ENCODE measurements at regions not wholly inside any gene's neighbourhood (a gene's known extent, or its start where the extent isn't known, plus 50 kb on each side); places are given as distances from the start of the nearest gene placed in this dataset.

DNA sequence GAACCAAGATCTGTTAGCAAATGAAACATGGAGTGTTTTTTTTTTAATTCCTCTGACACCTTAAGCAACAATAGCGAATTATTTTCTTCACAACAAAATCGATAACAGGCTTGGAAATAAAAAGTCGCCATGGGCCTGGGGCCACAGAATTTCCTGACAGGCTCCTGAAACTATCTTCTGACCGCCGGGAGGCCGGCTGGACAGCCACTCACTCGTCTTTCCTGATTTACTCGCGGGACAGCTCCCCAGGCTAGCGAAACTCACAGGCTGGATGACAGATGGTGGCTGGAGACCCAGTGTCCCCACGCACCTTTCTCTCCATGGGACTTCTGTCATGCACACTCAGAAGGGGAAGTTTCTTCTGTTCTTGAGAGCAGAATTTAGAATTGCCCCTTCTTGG lies 143.3 kb upstream of the IRX2 start:
- no peaks in the 10 kb centered on the region for H3K27me3 ChIP-seq (ENCODE audit: control insufficient read depth, insufficient read depth, low read length)
- no peaks in the 10 kb centered on the region for H3K36me3 ChIP-seq (ENCODE audit: control insufficient read depth in 2 of 3, insufficient read depth in 3 of 3, low read length in 3 of 3)
- H3K27ac ChIP-seq (ENCODE audit: low read depth in 2 of 2, low read length in 2 of 2), result no peak overlapping the region
- TF ChIP-seq, protein P1, sequence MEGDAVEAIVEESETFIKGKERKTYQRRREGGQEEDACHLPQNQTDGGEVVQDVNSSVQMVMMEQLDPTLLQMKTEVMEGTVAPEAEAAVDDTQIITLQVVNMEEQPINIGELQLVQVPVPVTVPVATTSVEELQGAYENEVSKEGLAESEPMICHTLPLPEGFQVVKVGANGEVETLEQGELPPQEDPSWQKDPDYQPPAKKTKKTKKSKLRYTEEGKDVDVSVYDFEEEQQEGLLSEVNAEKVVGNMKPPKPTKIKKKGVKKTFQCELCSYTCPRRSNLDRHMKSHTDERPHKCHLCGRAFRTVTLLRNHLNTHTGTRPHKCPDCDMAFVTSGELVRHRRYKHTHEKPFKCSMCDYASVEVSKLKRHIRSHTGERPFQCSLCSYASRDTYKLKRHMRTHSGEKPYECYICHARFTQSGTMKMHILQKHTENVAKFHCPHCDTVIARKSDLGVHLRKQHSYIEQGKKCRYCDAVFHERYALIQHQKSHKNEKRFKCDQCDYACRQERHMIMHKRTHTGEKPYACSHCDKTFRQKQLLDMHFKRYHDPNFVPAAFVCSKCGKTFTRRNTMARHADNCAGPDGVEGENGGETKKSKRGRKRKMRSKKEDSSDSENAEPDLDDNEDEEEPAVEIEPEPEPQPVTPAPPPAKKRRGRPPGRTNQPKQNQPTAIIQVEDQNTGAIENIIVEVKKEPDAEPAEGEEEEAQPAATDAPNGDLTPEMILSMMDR (IDR thresholded peaks at IDR 0.05; ENCODE audit: borderline replicate concordance, extremely low read depth, insufficient read depth), result no peak
- DNase-seq (peak in 1 of 5 donors; percentile 21), FAIRE-seq (no peak)
- H3K9ac ChIP-seq (ENCODE audit: low read length in 3 of 3), result no peak overlapping the region
- no peaks in the 10 kb centered on the region for H3K9me3 ChIP-seq (ENCODE audit: control insufficient read depth in 2 of 3, insufficient read depth in 1 of 3, low read length in 3 of 3)
- intact Hi-C loops (cut with DNase I), result no loop called here
- no peak overlapping the region for H3K4me3 ChIP-seq (ENCODE audit: low read length in 3 of 3)
- no peaks in the 10 kb centered on the region for H3K4me1 ChIP-seq (ENCODE audit: control insufficient read depth in 2 of 3, insufficient read depth in 2 of 3, low read depth in 1 of 3, low read length in 3 of 3)

- Histone ChIP-seq H3K9ac (ENCODE audit: low read length in 3 of 3) (no peak overlapping the region), H3K4me3 (ENCODE audit: low read length in 3 of 3) (no peak overlapping the region), H3K4me1 (ENCODE audit: control insufficient read depth in 2 of 3, insufficient read depth in 2 of 3, low read depth in 1 of 3, low read length in 3 of 3) (no peaks in the 10 kb centered on the region), H3K27me3 (ENCODE audit: control insufficient read depth, insufficient read depth, low read length) (no peaks in the 10 kb centered on the region), H3K36me3 (ENCODE audit: control insufficient read depth in 2 of 3, insufficient read depth in 3 of 3, low read length in 3 of 3) (no peaks in the 10 kb centered on the region), H3K27ac (ENCODE audit: low read depth in 2 of 2, low read length in 2 of 2) (no peak overlapping the region), H3K9me3 (ENCODE audit: control insufficient read depth in 2 of 3, insufficient read depth in 1 of 3, low read length in 3 of 3) (no peaks in the 10 kb centered on the region)
- peak in 2 of 5 donors; percentile 17 to 32 for DNase-seq
- no peak for FAIRE-seq
- TF ChIP-seq, protein P1 (IDR thresholded peaks at IDR 0.05; ENCODE audit: borderline replicate concordance, extremely low read depth, insufficient read depth), result no peak
- intact Hi-C loops (cut with DNase I), result no loop called here
These were observed 142.8 kb upstream of the IRX2 start for GRCh38 chr5:2894316-2894715.

- TF ChIP-seq, protein P1 (IDR thresholded peaks at IDR 0.05; ENCODE audit: borderline replicate concordance, extremely low read depth, insufficient read depth), result no peak
- intact Hi-C loops (cut with DNase I), result no loop called here
- no peak for FAIRE-seq
- Histone ChIP-seq H3K36me3 (ENCODE audit: control insufficient read depth in 2 of 3, insufficient read depth in 3 of 3, low read length in 3 of 3) (no peaks in the 10 kb centered on the region), H3K4me3 (ENCODE audit: low read length in 3 of 3) (no peak overlapping the region), H3K27me3 (ENCODE audit: control insufficient read depth, insufficient read depth, low read length) (no peaks in the 10 kb centered on the region), H3K4me1 (ENCODE audit: control insufficient read depth in 2 of 3, insufficient read depth in 2 of 3, low read depth in 1 of 3, low read length in 3 of 3) (no peaks in the 10 kb centered on the region), H3K9ac (ENCODE audit: low read length in 3 of 3) (no peak overlapping the region), H3K27ac (ENCODE audit: low read depth in 2 of 2, low read length in 2 of 2) (no peak overlapping the region), H3K9me3 (ENCODE audit: control insufficient read depth in 2 of 3, insufficient read depth in 1 of 3, low read length in 3 of 3) (peaks cover 0 to 1% (median 0%) of the 10 kb centered on the region in 3 donors)
- no peak for DNase-seq
These were observed 141.1 kb upstream of the IRX2 start for GRCh38 chr5:2892466-2893000.

DNA sequence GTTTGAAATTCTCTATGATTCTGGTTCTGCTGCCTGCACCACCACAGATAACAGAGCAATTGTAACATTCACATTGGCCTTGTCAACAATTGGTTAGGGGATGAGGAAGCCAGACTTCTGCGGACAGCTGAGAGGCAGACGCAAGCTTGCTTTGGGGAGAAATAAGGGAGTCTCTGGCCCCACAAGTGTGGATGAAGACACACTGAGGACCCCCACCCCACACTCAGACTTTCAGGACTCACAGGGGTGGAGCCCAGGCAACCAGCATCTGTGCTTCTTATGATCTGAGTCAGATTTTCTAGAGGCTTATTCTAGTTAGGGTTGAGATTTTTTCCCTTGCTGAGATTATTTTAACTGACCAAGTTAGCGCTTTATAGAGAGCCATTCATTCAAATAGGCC lies 140.3 kb upstream of the IRX2 start:
- FAIRE-seq, result no peak

More for the DNA sequence above, 140.3 kb upstream of the IRX2 start:
- TF ChIP-seq, protein P1 (IDR thresholded peaks at IDR 0.05; ENCODE audit: borderline replicate concordance, extremely low read depth, insufficient read depth), result no peak
- H3K4me3 ChIP-seq (ENCODE audit: low read length in 3 of 3), result no peak overlapping the region
- intact Hi-C loops (cut with DNase I), result no loop called here
- H3K36me3 ChIP-seq (ENCODE audit: control insufficient read depth in 2 of 3, insufficient read depth in 3 of 3, low read length in 3 of 3), result no peaks in the 10 kb centered on the region
- no peaks in the 10 kb centered on the region for H3K27me3 ChIP-seq (ENCODE audit: control insufficient read depth, insufficient read depth, low read length)
- no peak overlapping the region for H3K27ac ChIP-seq (ENCODE audit: low read depth in 2 of 2, low read length in 2 of 2)
- no peak overlapping the region for H3K9ac ChIP-seq (ENCODE audit: low read length in 3 of 3)
- no peaks in the 10 kb centered on the region for H3K4me1 ChIP-seq (ENCODE audit: control insufficient read depth in 2 of 3, insufficient read depth in 2 of 3, low read depth in 1 of 3, low read length in 3 of 3)
- H3K9me3 ChIP-seq (ENCODE audit: control insufficient read depth in 2 of 3, insufficient read depth in 1 of 3, low read length in 3 of 3), result peaks cover 0 to 1% (median 0%) of the 10 kb centered on the region in 3 donors
- no peak for DNase-seq
